Kidney (tissue), 13 donors: ENCODE measurements at regions not wholly inside any gene's neighbourhood (a gene's known extent, or its start where the extent isn't known, plus 50 kb on each side); places are given as distances from the start of the nearest gene placed in this dataset.

Source experiments
- DNase-seq, 5 donors: peaks; one replicate each; pipeline ENCODE4 v3.0.0-alpha.2; 2013 to 2020
- FAIRE-seq: peaks from 2 replicates; lab custom pipeline; 2012; peaks lifted over from hg19 to GRCh38; lab: Jason Lieb, UNC
- H3K27ac ChIP-seq, 2 donors: one replicate each; pipeline ENCODE4 v1.7.0; 2013; ENCODE audit warnings: low read depth in 2 of 2, low read length in 2 of 2, inconsistent platforms in 1 of 2
- H3K27me3 ChIP-seq: one replicate; pipeline ENCODE4 v1.7.1; 2013; ENCODE audit warnings: low read length, inconsistent platforms; ENCODE audit not compliant: control insufficient read depth, insufficient read depth
- H3K36me3 ChIP-seq, 3 donors: one replicate each; pipeline versions ENCODE4 v1.7.0 to v1.7.1; 2013; ENCODE audit warnings: low read length in 3 of 3, control low read depth in 1 of 3, inconsistent platforms in 1 of 3; ENCODE audit not compliant: insufficient read depth in 3 of 3, control insufficient read depth in 2 of 3
- H3K4me1 ChIP-seq, 3 donors: one replicate each; pipeline versions ENCODE4 v1.7.0 to v1.7.1; 2013; ENCODE audit warnings: low read length in 3 of 3, inconsistent platforms in 1 of 3, low read depth in 1 of 3; ENCODE audit not compliant: control insufficient read depth in 2 of 3, insufficient read depth in 2 of 3
- H3K4me3 ChIP-seq, 3 donors: one replicate each; pipeline versions ENCODE4 v1.7.0 to v1.8.1; 2013; ENCODE audit warnings: low read length in 3 of 3, control low read depth in 1 of 3, inconsistent platforms in 1 of 3
- H3K9ac ChIP-seq, 3 donors: one replicate each; pipeline versions ENCODE4 v1.7.0 to v1.7.1; 2013; ENCODE audit warnings: low read length in 3 of 3, control low read depth in 1 of 3, inconsistent platforms in 1 of 3
- H3K9me3 ChIP-seq, 3 donors: one replicate each; pipeline versions ENCODE4 v1.7.0 to v1.7.1; 2013; ENCODE audit warnings: low read length in 3 of 3, control low read depth in 1 of 3, inconsistent platforms in 1 of 3; ENCODE audit not compliant: control insufficient read depth in 2 of 3, insufficient read depth in 1 of 3
- CTCF ChIP-seq: IDR thresholded peaks from 3 replicates; pipeline ENCODE4 v1.5.1; 2012; ENCODE audit warnings: mild to moderate bottlenecking, moderate library complexity, borderline replicate concordance; ENCODE audit not compliant: insufficient read depth; ENCODE audit errors: extremely low read depth
- intact Hi-C: fragments of 100-400 bp; cut with DNase I; formaldehyde crosslinking; loops from one replicate; pipeline ENCODE4 v1.11.1; 2022
- donor health status: control.
- donor health status: control.
- donor health status: control.
- donor health status: control.
- donor health status: control.
- donor health status: DM: yes; HTN: yes; CAD: no.
- donor health status: Normal renal cell carcinoma (clear cell type).

GRCh38 chr14:52202151-52202550 lies 65.3 kb upstream of the PTGDR start:
- no peak overlapping the region for H3K4me3 ChIP-seq
- no peaks in the 10 kb centered on the region for H3K36me3 ChIP-seq
- no peak overlapping the region for H3K9ac ChIP-seq
- DNase-seq (no peak), FAIRE-seq (no peak)
- no peak overlapping the region for H3K27ac ChIP-seq
- no peaks in the 10 kb centered on the region for H3K9me3 ChIP-seq
- no peaks in the 10 kb centered on the region for H3K27me3 ChIP-seq
- no peak for TF ChIP-seq CTCF
- intact Hi-C loops = no loop called here
- H3K4me1 ChIP-seq = no peaks in the 10 kb centered on the region

DNA sequence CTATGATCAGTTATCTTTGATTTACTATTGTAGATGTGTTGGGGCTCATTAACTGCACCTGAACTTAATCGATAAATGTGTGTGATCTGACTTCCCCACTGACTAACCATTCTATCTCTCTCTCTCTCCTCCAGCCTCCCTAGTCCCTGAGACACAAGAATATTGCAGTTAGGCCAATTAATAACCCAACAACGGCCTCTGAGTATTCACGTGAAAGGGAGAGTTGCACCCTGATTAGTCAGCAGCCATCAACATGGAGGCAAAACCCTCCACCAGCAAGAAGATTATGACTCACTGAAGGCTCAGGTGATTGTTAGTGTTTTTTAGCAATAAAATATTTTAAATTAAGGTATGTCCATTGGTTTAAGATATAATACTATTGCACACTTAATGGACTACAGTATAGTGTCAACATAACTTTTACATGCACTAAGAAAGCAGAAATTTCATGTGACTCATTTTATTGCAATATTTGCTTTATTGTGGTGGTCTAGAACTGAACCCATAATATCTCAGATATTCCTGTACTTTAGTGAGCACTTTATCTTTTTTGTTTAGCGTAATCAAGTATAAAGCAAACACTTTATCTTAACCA lies 77.1 kb upstream of the PTGDR start:
- no peak for TF ChIP-seq CTCF
- intact Hi-C loops = no loop called here
- no peaks in the 10 kb centered on the region for H3K4me1 ChIP-seq

DNA sequence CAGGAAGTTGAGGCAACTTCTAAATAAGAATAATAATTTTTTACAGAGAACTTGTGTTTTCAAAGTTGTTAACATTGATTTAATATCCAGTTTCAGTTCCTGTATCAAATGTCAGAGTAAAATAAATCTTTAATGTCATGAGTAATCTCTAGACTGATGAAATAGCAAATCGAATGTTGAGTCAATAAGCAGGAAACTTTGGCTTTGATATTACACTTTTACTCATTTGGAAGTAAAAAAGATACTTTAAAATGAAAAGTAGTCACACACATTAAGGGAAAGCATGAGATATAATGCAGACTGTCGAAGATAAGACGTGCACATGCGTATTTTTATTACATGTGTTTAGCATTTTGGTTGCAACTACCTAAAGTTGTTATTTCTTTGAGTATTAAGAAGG lies 78.2 kb upstream of the PTGDR start:
- no peak overlapping the region for H3K9ac ChIP-seq
- no peaks in the 10 kb centered on the region for H3K9me3 ChIP-seq
- no peaks in the 10 kb centered on the region for H3K36me3 ChIP-seq
- no peak overlapping the region for H3K4me3 ChIP-seq
- no peaks in the 10 kb centered on the region for H3K27me3 ChIP-seq
- intact Hi-C loops = no loop called here
- H3K4me1 ChIP-seq = no peaks in the 10 kb centered on the region
- FAIRE-seq (peak; percentile 38), DNase-seq (no peak)
- no peak overlapping the region for H3K27ac ChIP-seq
- TF ChIP-seq CTCF = no peak

More for the DNA sequence above, 77.1 kb upstream of the PTGDR start:
- Histone ChIP-seq H3K9ac (no peak overlapping the region), H3K27ac (no peak overlapping the region), H3K36me3 (no peaks in the 10 kb centered on the region), H3K4me3 (no peak overlapping the region), H3K27me3 (no peaks in the 10 kb centered on the region), H3K9me3 (no peaks in the 10 kb centered on the region)
- DNase-seq (no peak), FAIRE-seq (no peak)

DNA sequence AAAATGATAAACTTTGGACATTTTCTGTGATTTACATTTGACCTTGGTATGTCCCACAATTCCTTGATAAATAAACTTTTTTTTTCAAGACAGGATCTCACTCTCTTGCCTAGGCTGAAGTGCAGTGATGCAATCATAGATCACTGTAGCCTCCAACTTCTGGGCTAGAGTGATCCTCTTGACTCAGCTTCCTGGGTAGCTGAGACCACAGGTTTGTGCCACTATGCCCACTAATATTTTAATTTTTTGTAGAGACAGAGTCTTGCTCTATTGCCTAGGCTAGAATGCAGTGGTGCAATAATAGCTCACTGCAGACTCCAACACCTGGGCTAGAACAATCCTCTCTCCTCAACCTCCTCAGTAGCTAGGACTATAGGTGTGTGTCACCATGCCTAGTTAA lies 79.1 kb upstream of the PTGDR start:
- no peaks in the 10 kb centered on the region for H3K4me1 ChIP-seq
- FAIRE-seq = no peak
- no peak overlapping the region for H3K4me3 ChIP-seq
- no peaks in the 10 kb centered on the region for H3K27me3 ChIP-seq
- H3K9me3 ChIP-seq = no peaks in the 10 kb centered on the region
- no peaks in the 10 kb centered on the region for H3K36me3 ChIP-seq
- no peak overlapping the region for H3K9ac ChIP-seq
- intact Hi-C loops = no loop called here
- TF ChIP-seq CTCF = no peak
- no peak for DNase-seq
- no peak overlapping the region for H3K27ac ChIP-seq
